HG03025 (cell line): ENCODE measurements at regions not wholly inside any gene's neighbourhood (a gene's known extent, or its start where the extent isn't known, plus 50 kb on each side); places are given as distances from the start of the nearest gene placed in this dataset.
"Not testable (repeated sequence)": the region's sequence is repeated elsewhere in the genome, so short reads cannot be mapped to it uniquely, and the experiment has no call there.

ENCODE experiments used
- ATAC-seq: cut with Tn5 transposase; IDR thresholded peaks from one replicate; pipeline ENCODE4 v1.9.1; 2021; ENCODE audit warnings: mild to moderate bottlenecking, moderate library complexity; ENCODE audit not compliant: unreplicated experiment, low FRiP score

GRCh38 chr5:154626876-154627557 is 128.2 kb upstream of the LARP1 start:
- ATAC-seq = no peak

- ATAC-seq = no peak
Measured at GRCh38 chr5:154625031-154625430, 130.1 kb upstream of the LARP1 start.

GRCh38 chr5:154624341-154624740 is 130.8 kb upstream of the LARP1 start:
- no peak for ATAC-seq

GRCh38 chr5:154620411-154620810 is 134.8 kb upstream of the LARP1 start:
- ATAC-seq = no peak

GRCh38 chr5:154618696-154619095 is 136.5 kb upstream of the LARP1 start:
- no peak for ATAC-seq

- ATAC-seq = no peak
Measured at GRCh38 chr5:154614595-154614994, 136.6 kb upstream of the HAND1 start.

- ATAC-seq = no peak
Measured at GRCh38 chr5:154614125-154614524, 136.1 kb upstream of the HAND1 start.

GRCh38 chr5:154612666-154613065 is 134.6 kb upstream of the HAND1 start:
- ATAC-seq = no peak

GRCh38 chr5:154611341-154611767 is 133.3 kb upstream of the HAND1 start:
- no peak for ATAC-seq

- peak; percentile 87 for ATAC-seq
Measured at GRCh38 chr5:154610321-154611154, 132.5 kb upstream of the HAND1 start.

- ATAC-seq = no peak
Measured at GRCh38 chr5:154609251-154609650, 131.2 kb upstream of the HAND1 start.

GRCh38 chr5:154608531-154609011 is 130.5 kb upstream of the HAND1 start:
- ATAC-seq = no peak

GRCh38 chr5:154607746-154608145 is 129.7 kb upstream of the HAND1 start:
- no peak for ATAC-seq

GRCh38 chr5:154606246-154606645 is 128.2 kb upstream of the HAND1 start:
- ATAC-seq = no peak

GRCh38 chr5:154603953-154604679 is 126.1 kb upstream of the HAND1 start:
- ATAC-seq = no peak

GRCh38 chr5:154603485-154603884 is 125.5 kb upstream of the HAND1 start:
- ATAC-seq = no peak

GRCh38 chr5:154603011-154603410 is 125.0 kb upstream of the HAND1 start:
- ATAC-seq = no peak

GRCh38 chr5:154601014-154601413 is 123.0 kb upstream of the HAND1 start:
- ATAC-seq = no peak

GRCh38 chr5:154598021-154598420 is 120.0 kb upstream of the HAND1 start:
- no peak for ATAC-seq

GRCh38 chr5:154596844-154597243 is 118.8 kb upstream of the HAND1 start:
- ATAC-seq = not testable (repeated sequence)

- no peak for ATAC-seq
Measured at GRCh38 chr5:154595662-154596061, 117.6 kb upstream of the HAND1 start.
